NB4 (cell line): ENCODE measurements at regions not wholly inside any gene's neighbourhood (a gene's known extent, or its start where the extent isn't known, plus 50 kb on each side); places are given as distances from the start of the nearest gene placed in this dataset.

Source experiments
- POLR2A ChIP-seq: IDR thresholded peaks from 2 replicates; pipeline ENCODE4 v1.6.1; 2011; ENCODE audit warnings: mild to moderate bottlenecking; ENCODE audit not compliant: insufficient read length; ENCODE audit errors: extremely low read depth
- TF ChIP-seq, protein P1 (sequence below): IDR thresholded peaks from one replicate; pipeline ENCODE4 v1.5.1; 2012; ENCODE audit warnings: low read depth, low read length
- TF ChIP-seq, protein P2 (sequence below): IDR thresholded peaks from 2 replicates; pipeline ENCODE4 v1.6.1; 2011; ENCODE audit warnings: low read depth, low read length

DNA sequence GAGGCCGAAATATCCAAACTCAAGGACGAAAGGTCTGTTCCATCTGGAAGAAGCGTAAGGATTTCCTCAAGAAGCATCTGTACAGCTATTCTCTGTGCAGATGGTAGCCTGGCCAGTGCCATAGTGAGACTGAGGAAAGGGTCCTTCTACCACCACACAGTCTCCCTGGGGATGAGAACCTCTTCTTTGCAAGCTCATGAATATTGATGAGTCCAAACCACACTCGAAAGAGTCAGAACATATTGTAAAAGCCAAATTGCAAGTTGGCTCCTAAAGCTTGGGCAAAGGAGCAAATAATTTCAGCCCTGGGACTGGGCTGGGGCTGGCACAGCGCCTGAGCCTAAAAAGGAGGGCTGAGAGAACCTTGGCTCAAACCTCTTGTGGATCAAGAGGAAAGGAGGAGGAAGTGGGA, 66.1 kb upstream of the PIP4K2A start:
- TF ChIP-seq, protein P1, sequence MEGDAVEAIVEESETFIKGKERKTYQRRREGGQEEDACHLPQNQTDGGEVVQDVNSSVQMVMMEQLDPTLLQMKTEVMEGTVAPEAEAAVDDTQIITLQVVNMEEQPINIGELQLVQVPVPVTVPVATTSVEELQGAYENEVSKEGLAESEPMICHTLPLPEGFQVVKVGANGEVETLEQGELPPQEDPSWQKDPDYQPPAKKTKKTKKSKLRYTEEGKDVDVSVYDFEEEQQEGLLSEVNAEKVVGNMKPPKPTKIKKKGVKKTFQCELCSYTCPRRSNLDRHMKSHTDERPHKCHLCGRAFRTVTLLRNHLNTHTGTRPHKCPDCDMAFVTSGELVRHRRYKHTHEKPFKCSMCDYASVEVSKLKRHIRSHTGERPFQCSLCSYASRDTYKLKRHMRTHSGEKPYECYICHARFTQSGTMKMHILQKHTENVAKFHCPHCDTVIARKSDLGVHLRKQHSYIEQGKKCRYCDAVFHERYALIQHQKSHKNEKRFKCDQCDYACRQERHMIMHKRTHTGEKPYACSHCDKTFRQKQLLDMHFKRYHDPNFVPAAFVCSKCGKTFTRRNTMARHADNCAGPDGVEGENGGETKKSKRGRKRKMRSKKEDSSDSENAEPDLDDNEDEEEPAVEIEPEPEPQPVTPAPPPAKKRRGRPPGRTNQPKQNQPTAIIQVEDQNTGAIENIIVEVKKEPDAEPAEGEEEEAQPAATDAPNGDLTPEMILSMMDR: no peak
- TF ChIP-seq POLR2A: no peak
- TF ChIP-seq, protein P2, sequence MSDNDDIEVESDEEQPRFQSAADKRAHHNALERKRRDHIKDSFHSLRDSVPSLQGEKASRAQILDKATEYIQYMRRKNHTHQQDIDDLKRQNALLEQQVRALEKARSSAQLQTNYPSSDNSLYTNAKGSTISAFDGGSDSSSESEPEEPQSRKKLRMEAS: no peak
